Panc1 (cell line): ENCODE measurements at regions not wholly inside any gene's neighbourhood (a gene's known extent, or its start where the extent isn't known, plus 50 kb on each side); places are given as distances from the start of the nearest gene placed in this dataset.

ENCODE experiments used
- CTCF ChIP-seq: fragments of 450-650 bp; IDR thresholded peaks from 2 replicates; pipeline ENCODE4 v1.5.1; 2017; ENCODE audit warnings: mild to moderate bottlenecking
- SIN3A ChIP-seq: IDR thresholded peaks from 2 replicates; pipeline ENCODE4 v1.6.1; 2012; ENCODE audit warnings: low read depth, mild to moderate bottlenecking, low read length, moderate library complexity, borderline replicate concordance; ENCODE audit not compliant: insufficient read depth
- TCF7L2 ChIP-seq: IDR thresholded peaks from 2 replicates; pipeline ENCODE4 v1.6.1; 2011; ENCODE audit warnings: mild to moderate bottlenecking, low read depth, low read length, inconsistent platforms

- no peak for TF ChIP-seq CTCF
- no peak for TF ChIP-seq SIN3A
- TF ChIP-seq TCF7L2: no peak
These were observed 146.1 kb upstream of the IQSEC1 start for GRCh38 chr3:13219077-13219901.
